GM20000 (cell line): ENCODE measurements at regions not wholly inside any gene's neighbourhood (a gene's known extent, or its start where the extent isn't known, plus 50 kb on each side); places are given as distances from the start of the nearest gene placed in this dataset.

ENCODE experiments used
- DNase-seq: peaks from one replicate; pipeline ENCODE4 v3.0.0; 2012; ENCODE audit warnings: low spot score
- CTCF ChIP-seq: IDR thresholded peaks from 2 replicates; pipeline ENCODE4 v1.5.1; 2012; ENCODE audit warnings: mild to moderate bottlenecking, control low read depth; ENCODE audit errors: extremely low read depth, missing control alignments

GRCh38 chr2:217669831-217670230, 333.0 kb downstream of the TNS1 start:
- no peak for DNase-seq
- no peak for TF ChIP-seq CTCF

GRCh38 chr2:217667512-217667911, 335.3 kb downstream of the TNS1 start:
- DNase-seq: no peak
- no peak for TF ChIP-seq CTCF

- no peak for TF ChIP-seq CTCF
- DNase-seq: no peak
Measured at GRCh38 chr2:217667035-217667434, 335.8 kb downstream of the TNS1 start.

GRCh38 chr2:217666338-217666737, 336.5 kb downstream of the TNS1 start:
- DNase-seq: peak; percentile 21
- TF ChIP-seq CTCF: no peak

GRCh38 chr2:217664761-217665160, 338.0 kb downstream of the TNS1 start:
- no peak for DNase-seq
- TF ChIP-seq CTCF: no peak

GRCh38 chr2:217662984-217663602, 339.7 kb downstream of the TNS1 start:
- TF ChIP-seq CTCF: no peak
- DNase-seq: no peak

- no peak for TF ChIP-seq CTCF
- DNase-seq: no peak
Measured at GRCh38 chr2:217661378-217661777, 341.4 kb downstream of the TNS1 start.
